Lung microvascular endothelial cell (primary cell): ENCODE measurements at regions not wholly inside any gene's neighbourhood (a gene's known extent, or its start where the extent isn't known, plus 50 kb on each side); places are given as distances from the start of the nearest gene placed in this dataset.
"Not testable (repeated sequence)": the region's sequence is repeated elsewhere in the genome, so short reads cannot be mapped to it uniquely, and the experiment has no call there.

Source experiments
- DNase-seq, 2 donors: peaks; one replicate each; pipeline versions ENCODE4 v3.0.0 to v3.0.0-alpha.2; 2010; ENCODE audit warnings: low read depth in 2 of 2

- no peak for DNase-seq
These were observed 95.0 kb downstream of the FAM53A start for GRCh38 chr4:1589098-1589497.

- no peak for DNase-seq
These were observed 95.8 kb downstream of the FAM53A start for GRCh38 chr4:1588306-1588705.

- DNase-seq, result no peak
These were observed 99.6 kb downstream of the FAM53A start for GRCh38 chr4:1584498-1584897.

- no peak for DNase-seq
These were observed 100.3 kb downstream of the FAM53A start for GRCh38 chr4:1583859-1584258.

DNA sequence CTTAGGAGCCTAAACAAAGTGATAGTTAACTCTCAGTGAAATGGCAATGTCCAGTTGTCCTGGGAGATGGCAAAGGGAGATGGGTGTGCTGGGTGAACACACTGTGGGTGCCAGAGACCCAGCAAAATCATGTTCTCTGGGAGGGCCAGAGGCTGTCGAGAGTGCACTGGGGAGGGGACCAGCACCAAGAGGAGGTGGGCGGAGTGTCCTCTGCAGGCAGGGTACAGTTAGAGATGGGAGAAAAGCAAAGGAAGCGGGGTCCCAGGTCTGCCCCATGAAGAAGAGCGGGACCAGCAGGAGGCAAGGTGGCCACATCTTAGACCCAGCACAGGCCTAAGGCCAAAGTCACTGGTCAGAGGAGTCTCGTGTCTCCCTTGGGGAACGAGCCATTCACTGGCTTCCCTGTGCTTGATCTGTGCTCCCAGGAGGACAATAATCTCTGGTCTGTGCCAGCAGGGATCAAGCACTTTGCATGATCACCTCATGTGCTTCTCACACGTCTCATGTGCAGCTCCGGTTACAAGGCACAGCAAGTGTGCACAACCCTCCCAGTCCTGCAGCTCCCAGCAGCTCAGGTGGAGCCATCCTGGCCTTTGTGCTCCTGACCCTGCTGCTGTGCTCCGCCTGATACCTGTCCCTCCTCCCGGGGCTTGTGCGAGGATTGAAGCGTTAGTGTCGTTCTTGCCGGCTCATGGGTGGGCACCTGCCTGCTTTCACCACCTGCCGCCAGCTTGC, 100.9 kb downstream of the FAM53A start:
- no peak for DNase-seq

DNA sequence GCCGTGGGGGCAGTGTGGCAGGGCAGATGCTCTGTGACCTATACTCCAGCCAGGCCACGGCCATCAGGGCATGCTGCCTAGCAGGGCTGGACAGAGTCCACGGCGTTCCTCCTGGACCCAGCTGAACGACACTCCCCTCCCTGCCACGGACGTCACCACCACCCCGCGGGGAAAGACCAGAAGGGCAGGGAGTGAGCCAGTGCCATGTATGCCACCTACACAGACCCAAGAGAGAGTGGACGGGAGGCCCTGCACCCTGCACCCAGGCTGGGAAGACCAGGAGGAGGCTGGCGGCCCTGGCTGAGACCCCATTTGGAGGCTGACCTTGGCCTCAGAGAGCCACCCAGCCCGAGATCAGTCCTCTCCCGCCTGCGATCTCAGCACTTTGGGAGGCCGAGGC, 101.9 kb downstream of the FAM53A start:
- no peak for DNase-seq

DNA sequence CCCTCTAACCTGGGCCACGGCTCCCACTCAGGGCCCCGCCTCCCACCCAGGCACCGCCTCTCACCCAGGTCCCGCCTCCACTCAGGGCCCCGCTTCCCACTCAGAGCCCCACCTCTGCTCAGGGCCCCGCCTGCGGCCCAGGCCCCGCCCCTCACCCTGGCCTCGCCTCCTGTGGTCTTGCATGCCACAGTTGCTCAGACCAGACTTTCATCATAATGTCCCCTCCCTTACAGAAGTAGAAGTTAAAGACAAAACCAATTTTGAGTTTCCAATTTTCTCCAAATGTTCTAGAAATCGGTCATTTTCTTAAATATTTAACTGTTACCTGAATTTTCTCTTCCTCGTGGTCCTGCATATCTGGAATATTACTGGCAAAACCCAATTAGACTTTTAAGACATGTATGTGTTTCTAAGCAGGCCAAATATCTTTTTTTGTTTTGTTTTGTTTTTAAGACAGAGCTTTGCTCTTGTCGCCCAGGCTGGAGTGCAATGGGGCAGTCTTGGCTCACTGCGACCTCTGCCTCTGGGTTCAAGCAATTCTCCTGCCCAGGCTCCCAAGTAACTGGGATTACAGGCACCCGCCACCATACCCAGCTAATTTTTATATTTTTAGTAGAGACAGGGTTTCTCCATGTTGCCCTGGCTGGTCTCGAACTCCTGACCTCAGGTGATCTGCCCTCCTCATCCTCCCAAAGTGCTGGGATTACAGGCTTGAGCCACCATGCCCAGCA, 102.8 kb downstream of the FAM53A start:
- peak; percentile 87 to 90 for DNase-seq

- not testable (repeated sequence) for DNase-seq
These were observed 103.5 kb downstream of the FAM53A start for GRCh38 chr4:1580692-1581012.

DNA sequence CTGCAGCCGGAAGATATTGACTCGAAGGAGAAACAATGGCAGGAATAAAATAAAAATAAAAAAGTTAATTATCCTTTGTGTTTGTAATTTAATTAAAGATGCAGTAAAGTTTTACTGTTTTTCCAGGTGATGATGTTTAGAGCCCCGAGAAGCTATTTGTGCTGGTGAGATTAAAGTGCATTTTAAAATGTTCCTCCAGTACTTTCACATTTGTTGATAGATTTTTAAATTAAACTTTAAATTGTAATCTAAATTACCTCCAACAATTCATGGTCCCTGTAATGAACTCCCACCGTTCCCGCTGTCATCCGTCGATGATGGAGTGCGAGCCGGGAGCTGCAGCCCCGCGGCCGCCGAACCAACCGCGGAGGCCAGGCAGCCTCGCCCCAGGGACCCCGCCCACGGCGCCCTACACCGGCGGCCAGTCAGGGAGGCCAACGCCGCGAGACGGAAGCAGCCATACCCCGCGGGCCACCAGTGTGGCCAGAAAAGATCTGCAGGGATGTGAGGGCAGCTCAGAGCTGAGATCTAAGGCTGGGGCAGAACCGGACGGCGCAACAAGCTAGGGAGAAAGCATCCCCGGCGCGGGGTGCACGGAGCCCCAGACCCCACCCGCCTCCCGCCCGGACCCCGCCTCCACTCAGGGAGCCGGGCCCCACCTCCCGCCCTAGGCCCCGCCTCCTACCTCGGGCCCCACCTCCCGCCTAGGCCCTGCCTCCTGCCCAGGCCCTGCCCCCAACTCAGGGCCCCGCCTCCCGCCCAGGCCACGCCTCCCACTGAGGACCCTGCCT, 104.0 kb downstream of the FAM53A start:
- DNase-seq, result peak; percentile 98

DNA sequence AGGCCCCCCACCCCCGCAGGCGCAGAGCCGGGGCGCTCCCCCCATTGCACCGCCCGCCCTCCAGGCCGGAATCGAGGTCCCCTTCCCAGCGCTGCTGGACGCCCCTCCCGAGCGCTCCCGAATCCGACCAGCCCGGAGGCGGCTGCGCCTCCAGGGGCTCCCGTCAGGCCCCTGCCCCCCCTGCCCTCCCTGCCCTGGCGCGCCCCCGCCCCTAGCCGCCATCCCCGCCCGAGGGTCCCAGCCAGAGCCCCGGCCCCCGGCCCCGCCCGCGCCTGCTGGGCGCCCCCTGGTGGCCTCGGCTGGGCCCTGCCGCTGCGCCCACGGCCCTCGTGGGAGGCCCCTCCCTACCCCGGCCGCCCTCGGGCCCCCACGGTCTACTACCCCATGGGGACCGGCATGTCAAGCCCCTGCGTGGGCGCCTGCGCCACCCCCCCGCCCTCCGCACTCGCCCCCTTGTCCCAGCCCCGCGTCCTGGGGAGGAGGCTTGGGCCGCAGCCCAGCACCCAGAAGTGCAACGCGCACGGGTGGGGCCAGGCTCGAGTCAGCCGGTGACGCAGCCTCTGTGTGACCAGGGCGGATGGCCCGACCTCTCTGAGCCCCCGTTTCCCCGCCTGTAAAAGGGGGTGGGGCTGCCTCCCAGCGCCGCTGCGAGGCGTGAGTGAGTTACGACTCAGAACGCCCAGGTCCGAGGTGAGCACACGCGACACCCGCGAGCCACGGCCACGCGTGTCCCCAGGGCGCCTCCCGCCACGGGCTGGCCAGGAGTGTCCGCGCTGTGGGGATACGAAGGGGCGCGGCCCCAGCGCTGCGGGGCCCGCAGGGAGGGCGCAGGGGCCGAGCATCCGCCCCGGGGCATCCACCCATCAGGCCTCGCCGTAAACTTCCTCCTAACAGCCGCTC, 104.9 kb downstream of the FAM53A start:
- peak; percentile 64 to 85 for DNase-seq

GRCh38 chr4:1578251-1578773, 105.8 kb downstream of the FAM53A start:
- no peak for DNase-seq

GRCh38 chr4:1577822-1578217, 106.3 kb downstream of the FAM53A start:
- no peak for DNase-seq

GRCh38 chr4:1576961-1577821, 106.9 kb downstream of the FAM53A start:
- no peak for DNase-seq

GRCh38 chr4:1576304-1576960, 107.7 kb downstream of the FAM53A start:
- DNase-seq, result no peak

DNA sequence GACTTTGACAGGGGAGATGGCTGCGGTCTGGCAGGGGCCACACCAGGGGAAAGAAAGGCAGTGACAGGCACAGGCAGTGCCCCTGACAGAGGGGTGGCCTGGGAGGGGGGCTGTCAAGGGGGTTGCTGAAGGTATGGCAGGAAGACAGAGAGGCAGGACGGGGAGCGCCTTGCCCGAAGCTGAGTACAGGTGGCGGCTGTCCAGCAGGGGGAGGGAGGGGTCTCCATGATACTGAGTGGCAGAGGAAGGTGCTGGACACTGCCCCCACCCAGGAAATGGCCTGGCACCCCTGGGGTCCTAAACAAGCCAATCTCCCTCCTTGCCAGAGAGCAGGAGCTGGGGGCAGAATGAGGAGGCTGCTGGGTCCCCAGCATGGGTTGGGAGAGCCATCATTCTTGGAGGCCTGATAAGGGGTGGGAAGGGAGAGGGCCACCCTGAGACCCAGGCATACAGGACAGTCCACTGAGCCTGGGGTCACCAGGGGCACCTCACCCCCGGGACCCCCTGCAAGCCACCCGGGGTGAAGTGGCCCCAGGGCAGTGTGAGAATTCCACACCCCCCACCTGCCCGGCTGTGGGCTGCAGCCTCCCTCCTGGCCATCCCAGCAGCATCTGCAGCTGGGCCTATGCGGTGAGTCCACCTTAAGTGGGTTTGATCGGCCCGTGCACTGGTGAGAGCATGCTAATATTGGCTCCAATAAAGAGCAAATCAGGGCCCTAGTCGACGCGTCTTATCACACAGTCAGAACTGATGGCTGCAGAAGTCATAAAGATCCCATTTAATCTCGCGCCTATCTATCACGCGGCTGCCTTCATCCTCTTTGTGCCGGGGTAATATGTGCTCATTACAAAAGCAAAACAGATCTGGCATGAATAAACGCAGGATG, 108.5 kb downstream of the FAM53A start:
- no peak for DNase-seq

- DNase-seq, result no peak
These were observed 109.3 kb downstream of the FAM53A start for GRCh38 chr4:1574601-1575417.

- no peak for DNase-seq
These were observed 110.2 kb downstream of the FAM53A start for GRCh38 chr4:1573830-1574459.
